Fibroblast of skin of scalp (primary cell): ENCODE measurements at regions not wholly inside any gene's neighbourhood (a gene's known extent, or its start where the extent isn't known, plus 50 kb on each side); places are given as distances from the start of the nearest gene placed in this dataset.
"Not testable (repeated sequence)": the region's sequence is repeated elsewhere in the genome, so short reads cannot be mapped to it uniquely, and the experiment has no call there.

Experiments used
- DNase-seq: peaks from one replicate; pipeline ENCODE4 v3.0.0-alpha.2; 2013

DNA sequence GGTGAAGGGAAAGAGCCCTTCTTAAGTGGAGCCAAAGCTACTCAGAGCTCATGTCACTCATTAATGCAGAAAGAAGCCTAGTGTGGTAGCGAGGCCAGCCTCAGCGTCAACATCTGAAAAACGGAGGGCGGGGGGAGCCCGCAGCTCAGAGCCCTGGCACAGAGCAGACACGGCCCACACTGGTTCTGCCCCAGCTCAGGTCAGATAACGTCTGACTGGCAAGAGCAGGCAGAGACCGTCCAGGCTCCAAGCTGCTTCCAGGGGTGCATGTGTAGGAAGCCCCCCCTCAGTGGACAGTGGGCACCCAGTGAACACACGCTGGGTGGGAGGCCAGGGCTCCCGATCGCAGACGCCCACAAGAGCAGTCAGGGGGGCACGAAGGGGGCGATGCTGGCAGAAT, 100.8 kb downstream of the SHANK2 start:
- DNase-seq = no peak

DNA sequence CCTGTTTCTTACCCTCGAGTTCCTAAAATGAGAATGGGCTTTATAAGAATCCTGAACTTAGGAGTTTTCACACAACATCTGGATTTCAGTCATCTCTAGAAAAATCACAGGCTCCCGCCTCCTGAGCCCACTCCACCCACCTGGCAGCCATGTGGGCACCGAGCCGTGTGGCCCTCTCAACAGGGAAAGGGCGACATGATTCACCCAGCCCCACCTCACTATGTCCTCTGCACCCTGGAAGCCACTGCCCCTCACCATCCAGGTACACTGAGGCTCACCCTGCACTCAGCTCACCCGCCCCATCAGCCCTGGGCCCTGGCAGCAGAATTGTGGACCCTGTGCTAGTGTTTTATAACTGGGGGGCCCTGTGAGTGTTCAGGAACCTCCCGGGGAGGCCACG, 101.5 kb downstream of the SHANK2 start:
- DNase-seq = no peak

DNA sequence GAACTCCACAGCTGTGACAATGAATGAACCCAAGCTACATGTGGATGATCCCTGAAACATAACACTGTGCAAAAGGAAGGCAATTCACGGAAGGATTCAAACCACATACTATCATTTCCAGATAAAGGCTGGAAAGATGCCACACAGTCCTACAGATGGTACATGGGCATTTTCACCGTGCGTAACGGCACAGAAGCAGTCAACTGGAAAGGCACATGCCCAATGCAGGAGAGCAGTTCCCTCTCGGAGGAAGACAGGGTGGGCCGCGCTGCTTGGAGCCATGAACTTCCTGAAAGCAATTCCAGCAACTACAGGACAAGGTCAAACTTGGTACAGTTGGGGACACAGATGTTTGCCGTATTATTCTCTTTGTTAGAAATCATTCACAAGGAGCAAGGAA, 103.7 kb downstream of the SHANK2 start:
- no peak for DNase-seq

DNA sequence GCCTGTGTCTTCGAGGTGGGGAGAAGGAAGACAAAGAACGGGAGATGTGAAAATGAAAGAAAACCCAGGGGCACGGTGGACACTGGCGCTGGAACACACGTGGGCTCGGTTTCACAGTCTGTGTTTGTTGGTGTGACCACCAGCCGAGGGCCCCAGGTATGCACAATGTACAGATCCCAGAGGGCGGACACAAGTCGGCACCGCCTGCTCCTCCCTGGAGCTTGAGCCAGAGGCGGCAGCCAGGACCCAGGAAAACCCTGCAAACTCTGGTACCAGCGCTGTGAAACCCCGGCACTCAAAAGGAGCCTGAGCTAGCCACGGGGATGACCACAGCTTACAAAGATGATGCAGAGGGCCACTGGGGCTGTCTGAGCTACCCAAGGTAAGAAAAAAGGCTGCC, 105.0 kb downstream of the SHANK2 start:
- DNase-seq = no peak

DNA sequence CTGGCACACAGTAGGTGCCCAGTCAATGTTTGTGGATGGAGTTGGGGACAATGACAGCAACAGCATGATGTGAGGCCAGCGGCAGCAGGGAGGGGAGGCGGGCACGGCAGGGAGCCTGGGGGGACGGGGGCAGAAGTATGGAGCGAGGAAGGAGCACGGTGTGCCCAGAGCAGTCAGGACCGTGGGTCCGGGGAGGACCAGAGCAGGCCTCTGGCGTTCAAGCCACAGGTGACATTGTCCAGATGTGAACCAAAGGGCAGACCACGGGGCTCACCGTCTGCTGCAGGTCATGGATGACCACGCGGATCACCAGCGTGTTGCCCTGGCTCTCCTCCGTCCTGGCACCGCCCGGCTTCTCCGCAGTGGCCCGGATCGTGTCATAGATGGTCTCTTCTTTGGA, 105.5 kb downstream of the SHANK2 start:
- DNase-seq = no peak

DNA sequence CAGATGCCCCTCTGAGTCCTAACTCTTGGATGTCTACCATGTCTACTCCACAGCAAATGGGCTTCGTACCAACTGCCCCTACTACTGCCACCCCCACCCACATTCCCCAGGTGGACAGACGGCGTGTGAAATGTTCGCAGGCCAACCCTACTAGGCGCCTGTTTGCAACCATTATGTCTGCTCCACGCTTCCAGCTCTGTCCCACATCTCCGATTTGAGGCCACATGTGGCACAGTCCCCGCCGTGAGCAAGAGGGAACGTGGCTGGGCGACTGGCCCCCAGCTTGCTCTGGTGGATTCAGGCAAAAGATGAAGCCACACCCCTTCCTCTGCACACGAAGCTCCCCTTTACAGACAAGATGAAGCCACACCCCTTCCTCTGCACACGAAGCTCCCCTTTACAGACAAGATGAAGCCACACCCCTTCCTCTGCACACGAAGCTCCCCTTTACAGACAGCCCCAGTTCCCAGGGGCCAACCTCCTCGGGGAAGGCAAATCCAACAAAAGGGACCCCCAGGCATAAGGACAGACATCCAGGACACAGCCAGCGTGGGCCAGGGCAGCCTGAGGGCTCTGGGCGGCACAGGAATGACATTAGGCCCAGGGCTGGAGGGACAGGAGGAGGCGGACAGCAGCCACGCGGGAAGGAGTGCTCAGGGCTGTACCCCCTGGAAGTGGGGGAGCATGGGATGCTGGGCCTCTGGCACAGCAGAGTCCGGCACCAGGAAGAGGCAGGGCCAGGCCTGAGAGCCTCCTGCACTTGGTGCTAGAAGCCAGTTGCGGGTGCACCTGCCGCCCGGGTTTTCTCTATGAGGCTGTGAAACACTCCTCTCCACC, 106.2 kb downstream of the SHANK2 start:
- DNase-seq = no peak

DNA sequence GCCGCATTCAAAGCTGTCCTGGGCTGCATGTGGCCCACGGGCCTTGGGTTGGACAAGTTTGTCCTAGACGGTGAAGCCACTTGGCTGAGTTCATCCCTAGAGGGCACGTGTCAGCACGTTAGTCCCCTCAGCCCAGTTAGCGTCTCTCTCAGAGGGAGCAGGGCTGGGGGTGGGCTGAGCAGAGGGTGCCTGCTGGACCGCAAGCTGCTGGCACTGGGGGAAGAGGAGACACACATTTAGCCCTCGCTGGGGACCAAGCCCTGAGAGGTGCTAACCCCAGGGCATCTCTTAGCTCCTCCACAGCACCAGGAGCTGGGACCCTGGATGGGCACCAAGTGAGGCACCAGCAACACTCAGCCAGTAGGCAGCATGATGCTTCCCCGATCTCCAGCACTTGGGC, 107.0 kb downstream of the SHANK2 start:
- DNase-seq = no peak

DNA sequence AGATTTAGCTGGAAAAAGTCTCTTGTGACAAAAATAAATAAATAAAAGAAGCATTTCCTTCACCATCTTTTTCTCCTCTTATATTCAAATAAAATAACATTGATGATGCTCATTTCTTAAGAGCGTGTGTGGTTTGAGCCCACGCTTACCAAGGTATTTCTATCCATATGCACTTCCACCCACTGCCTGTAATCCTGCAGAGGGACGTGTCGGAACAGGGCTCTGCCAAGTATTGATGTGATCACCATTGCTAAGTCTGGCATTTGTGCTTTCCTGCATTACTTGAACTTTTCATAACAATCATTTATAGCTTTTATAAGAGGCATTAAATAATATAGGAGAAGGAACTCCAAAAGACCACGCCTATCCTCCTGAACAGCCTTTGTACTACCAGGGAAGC, 107.6 kb downstream of the SHANK2 start:
- no peak for DNase-seq

DNA sequence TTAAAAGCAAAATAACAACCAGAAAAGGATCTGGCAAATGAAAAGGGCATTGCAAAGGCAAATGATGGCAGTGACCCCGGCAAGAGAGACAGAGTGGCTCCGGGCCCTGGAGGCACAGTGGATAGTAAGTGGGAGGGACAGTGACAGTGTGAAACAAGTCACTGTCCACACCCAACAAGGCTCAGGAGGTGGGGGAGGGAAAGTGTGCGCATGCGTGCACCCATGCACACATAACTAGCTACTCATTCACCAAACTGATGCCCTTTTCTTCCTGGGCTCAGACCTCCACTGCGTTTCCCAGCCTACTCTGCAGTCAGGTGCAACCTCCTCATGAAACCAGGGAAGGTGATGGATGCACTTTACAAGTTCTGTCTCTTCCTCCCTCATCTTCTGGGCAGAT, 108.4 kb downstream of the SHANK2 start:
- no peak for DNase-seq

DNA sequence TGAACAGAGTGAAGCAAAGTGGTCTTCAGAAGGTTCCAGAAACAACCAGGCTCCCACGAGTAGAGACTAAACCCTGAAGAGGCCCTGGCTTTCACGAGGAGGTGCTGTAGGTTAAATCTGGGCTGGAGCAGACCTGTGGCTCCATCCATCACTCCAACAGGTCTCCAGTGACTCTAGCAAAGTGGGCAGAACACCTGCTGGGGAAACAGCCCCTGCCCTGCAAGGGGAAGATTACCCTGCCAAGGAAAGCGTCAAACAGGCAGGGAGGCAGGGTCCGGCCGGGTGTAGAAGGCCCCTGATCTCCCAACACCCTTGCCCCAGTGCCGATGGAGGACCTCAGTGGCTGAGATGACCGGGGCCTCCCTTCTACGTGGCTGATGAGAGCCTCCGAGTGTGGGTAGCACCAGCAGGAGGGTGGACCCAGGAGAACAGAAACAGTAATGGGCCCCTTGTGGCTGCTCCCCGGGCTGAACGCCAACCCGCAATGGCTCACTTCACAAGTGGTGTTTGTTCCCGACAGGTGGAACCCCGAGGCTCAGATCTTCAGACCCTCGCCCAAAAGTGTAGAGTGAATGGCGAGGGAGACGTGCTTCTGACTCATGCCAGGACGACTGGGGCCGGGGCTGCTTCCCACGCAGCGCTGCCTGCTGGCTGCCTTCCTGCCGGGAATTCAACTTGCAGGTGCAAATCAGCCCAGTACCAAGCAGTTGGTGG, 112.0 kb downstream of the SHANK2 start:
- DNase-seq = no peak

DNA sequence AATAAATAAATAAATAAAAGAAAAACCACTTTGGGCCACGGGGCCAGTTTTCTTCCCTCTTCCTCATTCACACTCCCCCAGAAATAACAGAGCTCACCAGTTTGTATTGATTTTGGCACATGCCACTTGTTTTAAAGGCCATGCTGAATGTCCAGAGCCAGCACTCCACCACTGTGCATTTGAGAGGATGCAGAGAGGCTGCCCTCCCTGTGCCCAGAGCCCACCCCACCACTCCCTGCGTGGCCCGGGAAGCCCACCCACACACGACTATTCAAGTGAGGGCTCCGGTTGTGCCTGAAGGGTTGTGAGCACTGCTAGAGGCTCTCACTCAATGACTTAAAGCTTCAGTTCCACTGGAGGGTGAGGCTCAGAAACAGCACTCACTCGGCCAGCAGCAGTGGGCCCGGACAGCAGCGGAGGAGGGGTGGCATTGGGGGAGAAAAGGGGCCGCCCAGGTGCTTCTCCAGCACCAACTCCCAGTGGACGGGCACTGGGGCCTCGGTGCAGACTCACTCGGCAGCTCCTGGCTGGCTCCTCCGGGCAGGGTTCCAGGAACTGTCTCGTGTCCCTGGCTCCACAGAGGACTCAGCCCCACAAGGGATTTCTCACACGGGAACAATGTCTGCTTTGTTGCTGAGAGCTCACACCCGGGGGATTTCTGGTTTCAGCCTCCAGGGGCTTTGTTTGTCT, 112.7 kb downstream of the SHANK2 start:
- no peak for DNase-seq

DNA sequence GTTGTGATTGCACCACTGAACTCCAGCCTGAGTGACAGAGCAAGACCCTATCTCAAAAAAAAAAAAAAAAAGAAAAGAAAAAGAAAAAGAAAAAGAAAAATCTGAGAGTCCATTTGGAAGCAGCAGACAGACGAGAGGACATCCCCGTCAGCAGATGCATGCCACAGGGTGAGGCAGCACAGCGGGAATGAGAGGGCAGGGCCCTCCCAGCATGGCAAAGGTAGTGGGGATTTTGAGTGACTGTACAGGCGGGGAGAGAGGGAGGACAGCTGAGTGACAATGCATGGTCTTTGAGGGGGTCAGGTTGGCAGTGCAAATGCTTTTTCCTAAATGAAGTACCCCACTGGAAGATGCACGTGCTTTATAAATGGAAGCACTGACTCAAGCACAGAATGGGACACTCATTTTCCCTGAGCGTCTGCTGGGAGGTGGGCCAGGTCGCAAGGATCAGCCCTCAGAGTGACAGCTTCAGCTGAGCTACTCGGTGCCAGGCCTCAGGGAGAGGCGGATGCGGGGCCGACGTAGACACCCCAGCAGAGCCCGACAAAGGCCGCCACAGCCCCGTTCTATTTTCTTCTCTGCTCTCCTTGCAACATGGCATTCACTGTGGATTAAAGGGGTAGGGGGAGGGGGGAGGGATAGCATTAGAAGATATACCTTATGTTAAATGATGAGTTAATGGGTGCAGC, 113.5 kb downstream of the SHANK2 start:
- DNase-seq = no peak

DNA sequence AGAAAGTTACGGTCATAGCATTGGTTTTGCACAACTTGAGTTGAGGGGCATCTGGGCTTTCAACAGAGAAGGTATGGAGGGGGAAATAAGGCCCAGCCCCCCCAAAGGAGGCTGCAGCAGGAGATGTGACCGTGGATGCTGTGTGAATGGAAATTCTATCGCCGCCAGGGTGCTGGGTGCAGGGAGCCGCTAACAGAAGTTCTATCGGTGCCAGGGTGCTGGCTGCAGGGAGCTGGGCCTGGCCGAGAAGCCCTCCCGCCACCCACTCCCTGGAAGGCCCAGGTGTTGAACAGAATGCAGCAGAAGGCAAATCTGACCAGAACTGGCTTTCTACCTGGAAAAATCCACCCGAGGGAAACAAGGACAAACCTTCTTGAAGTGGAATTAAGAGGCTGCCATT, 115.0 kb downstream of the SHANK2 start:
- no peak for DNase-seq

DNA sequence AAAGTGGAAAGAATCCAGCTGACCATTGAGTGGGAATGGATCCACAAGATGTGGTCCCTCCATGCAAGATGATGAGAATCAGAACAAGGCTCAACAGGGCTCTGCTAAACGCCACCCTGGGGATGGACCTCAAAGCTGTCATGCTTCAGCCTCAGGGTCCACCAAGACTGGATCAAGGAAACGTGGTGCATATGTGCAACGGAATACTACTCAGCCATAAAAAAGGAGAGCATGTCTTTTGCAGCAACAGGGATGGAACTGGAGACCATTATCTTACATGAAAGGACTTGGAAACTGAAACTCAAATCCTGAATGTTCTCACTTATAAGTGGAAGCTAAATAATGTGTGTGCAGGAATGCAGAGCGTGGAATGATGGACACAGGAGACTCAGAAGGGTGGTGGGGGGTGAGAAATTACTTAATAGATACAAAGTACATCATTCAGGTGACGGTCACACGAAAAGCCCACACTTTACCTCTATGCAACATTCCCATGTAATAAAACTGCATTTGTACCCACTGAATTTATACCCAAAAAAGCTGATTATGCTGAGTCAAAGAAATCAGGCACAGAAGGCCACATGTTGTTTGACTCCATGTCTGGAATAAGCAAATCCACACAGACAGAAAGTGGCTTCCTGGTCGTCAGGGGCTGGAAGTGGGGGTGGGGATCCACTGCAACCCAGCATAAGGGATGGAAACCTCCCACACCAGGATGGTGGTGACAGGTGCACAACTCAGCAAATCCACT, 116.1 kb downstream of the SHANK2 start:
- no peak for DNase-seq

DNA sequence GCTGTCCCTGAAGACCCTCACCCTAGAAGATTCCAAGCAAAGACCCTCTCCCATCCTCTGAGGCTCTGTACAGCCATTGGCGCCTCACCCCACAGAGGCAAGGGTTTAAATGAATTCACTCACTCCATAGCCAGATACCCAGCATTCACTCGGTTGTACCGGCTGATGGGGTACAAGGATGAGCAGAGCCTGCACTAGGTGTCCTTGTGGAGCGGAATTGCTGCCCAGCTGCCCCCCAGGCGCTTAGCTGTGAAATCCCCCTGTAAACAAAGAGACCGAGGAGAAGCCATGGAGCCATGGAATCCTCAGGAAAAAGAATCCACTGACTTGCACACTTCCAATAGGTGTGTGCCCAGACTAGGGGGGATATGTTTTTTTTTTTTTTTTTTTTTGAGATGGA, 117.3 kb downstream of the SHANK2 start:
- no peak for DNase-seq

DNA sequence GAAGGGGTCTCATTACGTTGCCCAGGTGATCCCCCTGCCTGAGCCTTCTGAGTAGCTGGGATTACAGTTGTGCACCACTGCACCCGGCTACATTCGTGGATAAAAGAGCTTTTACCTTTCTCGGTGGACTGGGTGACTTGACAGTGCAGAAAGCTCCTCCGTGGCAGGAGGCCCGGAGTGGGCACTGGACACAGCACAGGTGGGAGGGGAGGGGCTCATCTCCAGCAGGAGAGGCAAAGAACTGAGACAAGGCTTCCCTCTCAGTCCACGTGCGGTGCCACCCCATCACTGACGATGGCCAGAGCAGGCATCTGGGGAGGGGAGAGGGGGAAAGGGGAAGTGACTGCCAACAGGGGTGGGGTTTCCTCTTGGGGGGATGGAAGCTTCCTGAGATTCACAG, 118.4 kb downstream of the SHANK2 start:
- DNase-seq = no peak

DNA sequence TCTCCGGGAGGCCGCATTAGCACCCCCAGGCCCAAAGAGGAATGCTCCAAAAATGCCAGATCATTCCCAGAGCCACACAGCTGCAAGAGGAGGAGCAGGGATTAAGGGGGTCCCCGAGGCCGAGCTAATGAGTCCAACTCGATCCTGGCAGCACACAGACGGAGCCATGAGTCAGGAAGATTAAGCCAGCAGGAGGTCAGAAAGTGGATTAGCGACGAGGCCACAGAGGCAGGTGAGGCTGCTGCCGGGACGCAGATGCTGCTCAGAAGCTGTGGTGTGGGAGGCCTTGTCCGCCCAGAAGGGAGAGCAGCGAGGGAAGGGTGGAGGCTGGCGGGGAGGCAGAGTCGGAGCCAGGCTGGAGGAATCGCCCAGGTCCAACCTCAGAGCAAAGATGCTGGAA, 120.5 kb downstream of the SHANK2 start:
- DNase-seq = no peak

DNA sequence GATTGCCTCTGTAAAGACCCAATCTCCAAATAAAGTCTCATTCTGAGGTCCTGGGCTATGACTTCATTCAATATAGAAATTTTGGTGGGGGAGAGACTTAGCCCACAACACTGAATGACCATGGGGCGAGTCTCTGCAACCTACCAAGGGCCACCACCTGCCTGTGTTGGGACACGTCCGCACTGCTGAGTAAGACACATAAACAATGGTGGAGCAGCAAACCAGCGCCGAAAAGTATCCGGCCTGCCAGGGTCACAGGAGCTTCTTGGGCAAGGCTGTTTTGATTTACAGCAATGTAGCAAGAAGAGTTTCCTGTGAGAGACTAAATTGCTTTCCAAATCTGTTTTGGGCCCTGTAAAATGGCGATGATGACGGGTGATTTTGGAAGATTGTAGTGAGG, 122.3 kb downstream of the SHANK2 start:
- no peak for DNase-seq

DNA sequence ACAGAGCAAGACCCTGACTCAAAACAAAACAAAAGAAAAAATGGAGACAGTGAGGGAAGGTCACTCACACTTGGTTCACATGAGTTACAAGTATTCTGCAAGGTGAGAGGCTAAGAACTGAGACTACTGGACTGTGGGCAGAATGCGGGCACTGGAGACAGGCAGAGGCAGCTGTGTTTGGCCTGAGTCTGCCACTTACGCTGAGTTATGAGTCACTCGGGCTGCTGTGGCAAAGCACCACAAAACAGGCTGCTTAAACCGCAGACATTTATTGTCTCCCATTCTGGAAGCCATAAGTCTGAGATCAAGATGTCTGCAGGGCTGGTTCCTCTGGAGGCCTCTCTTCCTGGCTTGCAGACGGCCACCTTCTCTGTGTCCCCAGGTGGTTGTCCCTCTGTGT, 122.8 kb downstream of the SHANK2 start:
- DNase-seq = peak; percentile 5

DNA sequence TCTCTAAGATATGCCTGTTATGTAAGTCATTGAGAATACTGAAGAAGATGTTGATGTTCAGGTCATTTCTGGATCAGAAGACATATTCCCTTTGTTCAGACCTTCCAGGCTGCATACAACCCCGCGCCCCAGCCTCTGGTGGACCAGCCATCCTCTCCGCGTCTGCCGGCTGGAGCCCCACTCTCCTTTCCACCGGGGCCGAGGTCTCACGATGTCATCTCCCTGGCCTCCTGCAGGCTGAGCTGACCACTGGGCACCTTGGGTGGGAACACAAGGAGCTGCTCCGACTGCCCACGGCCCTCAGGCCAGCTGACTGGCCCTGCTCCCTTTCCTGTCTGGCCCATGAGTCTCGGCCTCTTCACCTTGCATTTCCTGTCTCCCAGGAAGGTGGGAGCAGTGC, 124.6 kb downstream of the SHANK2 start:
- DNase-seq = no peak

DNA sequence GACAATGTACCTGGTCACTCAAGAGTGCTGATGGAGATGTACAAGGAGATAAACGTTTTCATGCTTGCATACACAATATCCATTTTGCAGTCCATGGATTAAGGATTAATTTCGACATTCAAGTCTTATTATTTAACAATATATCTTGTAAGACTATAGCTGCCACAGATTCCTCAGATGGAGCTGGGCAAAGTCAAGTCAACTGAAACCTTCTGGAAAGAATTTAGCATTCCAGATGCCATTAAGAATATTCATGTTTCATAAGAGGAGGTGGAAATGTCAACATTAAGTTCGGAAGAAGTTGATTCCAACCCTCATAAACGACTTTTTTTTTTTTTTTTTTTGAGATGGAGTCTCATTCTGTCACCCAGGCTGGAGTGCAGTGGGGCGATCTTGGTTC, 126.0 kb downstream of the SHANK2 start:
- not testable (repeated sequence) for DNase-seq

DNA sequence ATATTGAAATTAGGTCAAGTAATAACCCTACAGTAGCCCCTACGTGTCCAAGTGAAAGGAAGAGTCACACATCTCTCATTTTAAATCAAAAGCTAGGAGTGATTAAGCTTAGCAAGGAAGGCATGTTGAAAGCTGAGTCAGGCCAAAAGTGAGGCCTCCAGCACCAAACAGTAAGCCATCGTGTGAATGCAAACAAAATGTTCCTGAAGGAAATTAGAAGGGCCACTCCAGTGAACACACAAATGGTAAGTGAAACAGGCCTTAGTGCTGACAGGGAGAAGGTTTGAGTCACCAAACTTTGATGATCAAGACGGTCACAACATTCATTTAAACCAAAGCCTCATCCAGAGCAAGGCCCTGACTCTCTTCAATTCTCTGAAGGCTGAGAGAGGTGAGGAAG, 127.2 kb downstream of the SHANK2 start:
- DNase-seq = no peak
